IPS-NIHi7 (cell line): ENCODE measurements at regions not wholly inside any gene's neighbourhood (a gene's known extent, or its start where the extent isn't known, plus 50 kb on each side); places are given as distances from the start of the nearest gene placed in this dataset.
A peak's percentile ranks its signal among the peaks of the same experiment; 100 is the strongest.
"Not testable (repeated sequence)": the region's sequence is repeated elsewhere in the genome, so short reads cannot be mapped to it uniquely, and the experiment has no call there.

ENCODE experiments used
- DNase-seq: peaks from one replicate; pipeline ENCODE4 v3.0.0; 2012; ENCODE audit warnings: mixed read lengths; ENCODE audit errors: extremely low spot score

- no peak for DNase-seq
Measured at GRCh38 chr1:213417225-213417820, 366.3 kb downstream of the RPS6KC1 start.

GRCh38 chr1:213417846-213418245 lies 366.8 kb downstream of the RPS6KC1 start:
- DNase-seq, result no peak

- DNase-seq, result no peak
Measured at GRCh38 chr1:213418268-213419071, 367.4 kb downstream of the RPS6KC1 start.

- DNase-seq, result no peak
Measured at GRCh38 chr1:213419401-213420030, 368.5 kb downstream of the RPS6KC1 start.

- not testable (repeated sequence) for DNase-seq
Measured at GRCh38 chr1:213421178-213421577, 370.1 kb downstream of the RPS6KC1 start.

GRCh38 chr1:213423041-213423440 lies 372.0 kb downstream of the RPS6KC1 start:
- DNase-seq, result no peak

GRCh38 chr1:213423605-213424004 lies 372.6 kb downstream of the RPS6KC1 start:
- DNase-seq, result no peak

GRCh38 chr1:213425376-213426030 lies 374.5 kb downstream of the RPS6KC1 start:
- DNase-seq, result no peak

- DNase-seq, result no peak
Measured at GRCh38 chr1:213429642-213430041, 378.6 kb downstream of the RPS6KC1 start.

- DNase-seq, result no peak
Measured at GRCh38 chr1:213435715-213436114, 384.7 kb downstream of the RPS6KC1 start.

GRCh38 chr1:213438339-213438738 lies 387.3 kb downstream of the RPS6KC1 start:
- no peak for DNase-seq

- no peak for DNase-seq
Measured at GRCh38 chr1:213439703-213440102, 388.7 kb downstream of the RPS6KC1 start.

GRCh38 chr1:213440766-213441165 lies 389.7 kb downstream of the RPS6KC1 start:
- DNase-seq, result no peak

GRCh38 chr1:213443415-213443814 lies 392.4 kb downstream of the RPS6KC1 start:
- DNase-seq, result no peak

GRCh38 chr1:213444224-213444623 lies 393.2 kb downstream of the RPS6KC1 start:
- DNase-seq, result no peak

- DNase-seq, result no peak
Measured at GRCh38 chr1:213446496-213446895, 395.5 kb downstream of the RPS6KC1 start.

- no peak for DNase-seq
Measured at GRCh38 chr1:213448360-213448759, 397.3 kb downstream of the RPS6KC1 start.

- DNase-seq, result no peak
Measured at GRCh38 chr1:213448776-213449175, 397.7 kb downstream of the RPS6KC1 start.

- DNase-seq, result peak; percentile 31
Measured at GRCh38 chr1:213452501-213452900, 401.5 kb downstream of the RPS6KC1 start.

GRCh38 chr1:213457186-213457585 lies 406.1 kb downstream of the RPS6KC1 start:
- DNase-seq, result no peak

- no peak for DNase-seq
Measured at GRCh38 chr1:213457733-213458132, 406.7 kb downstream of the RPS6KC1 start.

GRCh38 chr1:213462374-213462773 lies 411.3 kb downstream of the RPS6KC1 start:
- DNase-seq, result not testable (repeated sequence)
